ENCODE measurements at regions not wholly inside any gene's neighbourhood (a gene's known extent, or its start where the extent isn't known, plus 50 kb on each side); places are given as distances from the start of the nearest gene placed in this dataset.

DNA sequence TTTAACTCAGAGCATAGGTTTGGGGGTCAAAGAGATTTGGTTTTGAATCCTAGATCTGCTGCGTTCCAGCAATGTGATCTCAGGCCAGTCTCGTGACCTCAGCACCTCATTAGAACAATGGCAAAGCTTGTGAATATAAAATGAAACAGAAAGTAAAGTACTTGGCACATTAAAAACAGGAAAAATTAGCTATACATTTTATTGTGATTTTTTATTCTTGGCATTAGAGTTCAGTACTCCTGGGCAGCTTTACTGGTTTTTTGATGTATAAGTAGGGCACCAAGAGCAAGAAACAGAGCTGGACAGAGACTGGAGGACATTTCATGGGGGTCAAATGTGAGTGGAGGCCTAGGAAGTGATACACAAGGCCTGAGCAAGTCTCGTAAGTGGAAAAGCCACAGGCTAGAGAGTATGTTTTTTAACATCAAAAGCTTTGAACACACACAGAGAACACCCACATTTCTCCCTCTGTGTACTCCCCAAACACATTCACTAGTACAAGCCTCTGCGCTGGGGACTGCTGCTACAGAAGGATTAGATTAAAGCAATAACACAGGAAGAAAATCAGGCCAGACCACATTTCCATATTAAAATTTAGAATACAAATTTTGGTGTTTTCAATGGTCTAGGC lies 157.2 kb upstream of the SLC25A13 start:
- ChIA-PET POLR2A (no interaction called here), CTCF (no interaction called here)
- DNase-seq (ENCODE audit: extremely low spot score): no peak
- no peak for TF ChIP-seq SP1 (IDR thresholded peaks at IDR 0.05)
- no peak for TF ChIP-seq TARDBP (IDR thresholded peaks at IDR 0.05)
- TF ChIP-seq SUZ12 (IDR thresholded peaks at IDR 0.05): no peak
- TF ChIP-seq FOXK2 (IDR thresholded peaks at IDR 0.05): no peak
- no peak for TF ChIP-seq HDGF (IDR thresholded peaks at IDR 0.05; ENCODE audit: borderline replicate concordance)
- TF ChIP-seq BHLHE40 (IDR thresholded peaks at IDR 0.05; ENCODE audit: borderline replicate concordance): no peak
- no peak for TF ChIP-seq FOXA1 (IDR thresholded peaks at IDR 0.05)
- TF ChIP-seq ARNT (IDR thresholded peaks at IDR 0.05): no peak
- no peak for TF ChIP-seq L3MBTL2 (conservative IDR thresholded peaks at IDR 0.05)
- TF ChIP-seq NFRKB (IDR thresholded peaks at IDR 0.05): no peak
- no peak for TF ChIP-seq LEF1 (IDR thresholded peaks at IDR 0.05; ENCODE audit: borderline replicate concordance)
- no peak for TF ChIP-seq ELF4 (IDR thresholded peaks at IDR 0.05)
- no peak for TF ChIP-seq ZNF384 (IDR thresholded peaks at IDR 0.05)
- TF ChIP-seq, protein P1, sequence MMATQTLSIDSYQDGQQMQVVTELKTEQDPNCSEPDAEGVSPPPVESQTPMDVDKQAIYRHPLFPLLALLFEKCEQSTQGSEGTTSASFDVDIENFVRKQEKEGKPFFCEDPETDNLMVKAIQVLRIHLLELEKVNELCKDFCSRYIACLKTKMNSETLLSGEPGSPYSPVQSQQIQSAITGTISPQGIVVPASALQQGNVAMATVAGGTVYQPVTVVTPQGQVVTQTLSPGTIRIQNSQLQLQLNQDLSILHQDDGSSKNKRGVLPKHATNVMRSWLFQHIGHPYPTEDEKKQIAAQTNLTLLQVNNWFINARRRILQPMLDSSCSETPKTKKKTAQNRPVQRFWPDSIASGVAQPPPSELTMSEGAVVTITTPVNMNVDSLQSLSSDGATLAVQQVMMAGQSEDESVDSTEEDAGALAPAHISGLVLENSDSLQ (IDR thresholded peaks at IDR 0.05): no peak
- no peak for TF ChIP-seq CTBP1 (IDR thresholded peaks at IDR 0.05; ENCODE audit: borderline replicate concordance)
- no peak for TF ChIP-seq FOXM1 (IDR thresholded peaks at IDR 0.05; ENCODE audit: borderline replicate concordance)

DNA sequence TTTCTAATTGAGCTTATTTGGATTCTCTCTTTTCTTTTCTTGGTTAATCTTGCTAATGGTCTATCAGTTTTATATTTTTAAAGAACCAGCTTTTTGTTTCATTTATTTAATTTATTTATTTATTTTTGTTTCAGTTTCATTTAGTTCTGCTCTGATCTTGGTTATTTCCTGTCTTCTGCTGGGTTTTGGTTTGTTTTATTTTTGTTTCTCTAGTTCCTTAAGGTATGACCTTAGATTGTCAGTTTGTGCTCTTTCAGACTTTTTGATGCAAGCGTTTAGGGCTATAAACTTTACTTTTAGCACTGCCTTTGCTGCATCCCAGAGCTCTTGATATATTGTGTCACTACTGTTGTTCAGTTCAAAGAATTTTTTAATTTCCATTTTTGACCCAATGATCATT lies 149.7 kb upstream of the SLC25A13 start:
- ChIA-PET CTCF (no interaction called here), POLR2A (no interaction called here)
- TF ChIP-seq BHLHE40 (IDR thresholded peaks at IDR 0.05; ENCODE audit: borderline replicate concordance) (no peak), SUZ12 (IDR thresholded peaks at IDR 0.05) (no peak), ZNF384 (IDR thresholded peaks at IDR 0.05) (no peak), LEF1 (IDR thresholded peaks at IDR 0.05; ENCODE audit: borderline replicate concordance) (no peak), L3MBTL2 (conservative IDR thresholded peaks at IDR 0.05) (no peak), ELF4 (IDR thresholded peaks at IDR 0.05) (no peak), NFRKB (IDR thresholded peaks at IDR 0.05) (no peak), HDGF (IDR thresholded peaks at IDR 0.05; ENCODE audit: borderline replicate concordance) (no peak), FOXA1 (IDR thresholded peaks at IDR 0.05) (no peak), FOXM1 (IDR thresholded peaks at IDR 0.05; ENCODE audit: borderline replicate concordance) (no peak), SP1 (IDR thresholded peaks at IDR 0.05) (no peak), ARNT (IDR thresholded peaks at IDR 0.05) (no peak), TARDBP (IDR thresholded peaks at IDR 0.05) (no peak), CTBP1 (IDR thresholded peaks at IDR 0.05; ENCODE audit: borderline replicate concordance) (no peak), FOXK2 (IDR thresholded peaks at IDR 0.05) (no peak)
- TF ChIP-seq, protein P1 (IDR thresholded peaks at IDR 0.05): no peak
- DNase-seq (ENCODE audit: extremely low spot score): no peak

DNA sequence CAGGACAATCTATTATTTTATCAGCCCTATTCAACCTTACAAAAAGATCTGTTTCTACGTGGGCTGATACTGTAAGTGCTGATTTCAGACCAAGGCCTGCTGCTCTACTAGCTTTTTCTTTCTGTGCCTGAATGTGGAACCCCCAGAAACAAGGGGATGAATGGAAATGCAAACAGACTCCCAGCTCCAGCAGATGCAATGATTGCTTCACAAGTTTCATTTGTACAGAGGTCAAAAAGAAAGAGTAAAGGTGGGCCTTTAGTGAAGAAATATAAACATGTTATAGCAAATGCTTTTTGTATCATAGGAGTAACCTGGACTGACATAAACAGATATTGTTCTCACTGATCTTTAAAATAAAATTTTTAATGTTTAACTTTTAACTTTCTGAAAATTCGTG lies 130.2 kb upstream of the SLC25A13 start:
- POLR2A ChIA-PET: no interaction called here
- DNase-seq (ENCODE audit: extremely low spot score): no peak
- TF ChIP-seq HDGF (IDR thresholded peaks at IDR 0.05; ENCODE audit: borderline replicate concordance): no peak
- TF ChIP-seq BHLHE40 (IDR thresholded peaks at IDR 0.05; ENCODE audit: borderline replicate concordance): no peak
- TF ChIP-seq, protein P1 (IDR thresholded peaks at IDR 0.05): no peak
- TF ChIP-seq FOXA1 (IDR thresholded peaks at IDR 0.05): no peak
- no peak for TF ChIP-seq ZNF384 (IDR thresholded peaks at IDR 0.05)
- CTCF ChIA-PET: no interaction called here

DNA sequence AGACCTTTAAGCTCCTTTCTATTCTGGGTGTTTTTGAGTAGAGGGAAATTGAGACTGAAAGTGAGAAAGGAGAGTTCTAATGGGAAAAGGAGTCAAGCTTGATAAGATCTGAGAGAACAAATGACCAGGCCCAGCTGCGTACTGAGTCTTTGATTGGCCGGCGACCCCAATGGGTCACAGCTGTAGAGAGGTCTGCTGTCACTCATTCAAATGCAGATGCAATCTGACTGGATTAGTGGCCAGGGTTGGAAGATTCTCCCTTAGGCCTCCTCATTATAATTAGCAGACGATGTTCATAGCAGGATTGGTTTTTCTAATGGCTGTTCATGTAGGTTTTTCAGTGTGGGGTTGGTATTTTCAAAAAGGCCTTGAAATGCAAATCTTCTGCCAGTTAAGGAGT lies 127.2 kb upstream of the SLC25A13 start:
- TF ChIP-seq SP1 (IDR thresholded peaks at IDR 0.05): no peak
- TF ChIP-seq FOXA1 (IDR thresholded peaks at IDR 0.05): no peak
- no peak for TF ChIP-seq ARNT (IDR thresholded peaks at IDR 0.05)
- no peak for TF ChIP-seq SUZ12 (IDR thresholded peaks at IDR 0.05)
- no peak for TF ChIP-seq ELF4 (IDR thresholded peaks at IDR 0.05)
- no peak for TF ChIP-seq FOXK2 (IDR thresholded peaks at IDR 0.05)
- TF ChIP-seq TARDBP (IDR thresholded peaks at IDR 0.05): no peak
- no peak for TF ChIP-seq HDGF (IDR thresholded peaks at IDR 0.05; ENCODE audit: borderline replicate concordance)
- no peak for TF ChIP-seq NFRKB (IDR thresholded peaks at IDR 0.05)
- no peak for TF ChIP-seq FOXM1 (IDR thresholded peaks at IDR 0.05; ENCODE audit: borderline replicate concordance)
- TF ChIP-seq BHLHE40 (IDR thresholded peaks at IDR 0.05; ENCODE audit: borderline replicate concordance): no peak
- TF ChIP-seq CTBP1 (IDR thresholded peaks at IDR 0.05; ENCODE audit: borderline replicate concordance): no peak
- TF ChIP-seq, protein P1 (IDR thresholded peaks at IDR 0.05): no peak
- TF ChIP-seq ZNF384 (IDR thresholded peaks at IDR 0.05): no peak
- TF ChIP-seq LEF1 (IDR thresholded peaks at IDR 0.05; ENCODE audit: borderline replicate concordance): no peak
- no peak for TF ChIP-seq L3MBTL2 (conservative IDR thresholded peaks at IDR 0.05)
- CTCF ChIA-PET: no interaction called here
- POLR2A ChIA-PET: no interaction called here
- no peak for DNase-seq (ENCODE audit: extremely low spot score)

DNA sequence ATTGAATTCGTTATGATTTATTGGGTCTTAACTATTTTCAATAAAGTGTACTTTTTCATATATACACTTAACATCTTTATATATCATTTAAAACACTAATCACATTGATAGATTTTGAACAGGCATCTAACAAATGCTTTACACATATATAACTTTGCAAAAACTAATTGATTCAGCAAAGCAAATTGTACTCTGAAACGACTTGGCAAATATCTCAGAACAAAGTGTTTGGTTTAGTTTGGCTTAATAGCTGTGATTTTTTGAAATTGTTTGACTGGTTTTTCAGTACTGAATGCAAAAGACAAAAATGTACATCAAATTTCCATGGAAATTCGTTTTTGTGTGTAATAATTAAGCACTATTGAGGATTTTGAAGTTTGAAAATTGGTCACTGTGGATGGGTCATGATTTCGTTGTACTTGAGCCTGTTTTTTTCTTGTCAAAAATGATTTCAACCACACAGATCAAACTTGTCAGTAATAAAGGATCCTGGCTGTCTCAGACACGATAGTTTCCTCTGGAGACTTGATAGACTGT lies 125.3 kb upstream of the SLC25A13 start:
- no peak for DNase-seq (ENCODE audit: extremely low spot score)
- TF ChIP-seq TARDBP (IDR thresholded peaks at IDR 0.05) (no peak), SP1 (IDR thresholded peaks at IDR 0.05) (no peak), ZNF384 (IDR thresholded peaks at IDR 0.05) (no peak), ELF4 (IDR thresholded peaks at IDR 0.05) (no peak), CTBP1 (IDR thresholded peaks at IDR 0.05; ENCODE audit: borderline replicate concordance) (no peak), FOXM1 (IDR thresholded peaks at IDR 0.05; ENCODE audit: borderline replicate concordance) (no peak), NFRKB (IDR thresholded peaks at IDR 0.05) (no peak), L3MBTL2 (conservative IDR thresholded peaks at IDR 0.05) (no peak), SUZ12 (IDR thresholded peaks at IDR 0.05) (no peak), FOXA1 (IDR thresholded peaks at IDR 0.05) (no peak)
- ChIA-PET POLR2A (no interaction called here), CTCF (no interaction called here)

Measured in HEK293T (cell line).